ENCODE measurements at regions not wholly inside any gene's neighbourhood (a gene's known extent, or its start where the extent isn't known, plus 50 kb on each side); places are given as distances from the start of the nearest gene placed in this dataset.
A peak's percentile ranks its signal among the peaks of the same experiment; 100 is the strongest.

DNA sequence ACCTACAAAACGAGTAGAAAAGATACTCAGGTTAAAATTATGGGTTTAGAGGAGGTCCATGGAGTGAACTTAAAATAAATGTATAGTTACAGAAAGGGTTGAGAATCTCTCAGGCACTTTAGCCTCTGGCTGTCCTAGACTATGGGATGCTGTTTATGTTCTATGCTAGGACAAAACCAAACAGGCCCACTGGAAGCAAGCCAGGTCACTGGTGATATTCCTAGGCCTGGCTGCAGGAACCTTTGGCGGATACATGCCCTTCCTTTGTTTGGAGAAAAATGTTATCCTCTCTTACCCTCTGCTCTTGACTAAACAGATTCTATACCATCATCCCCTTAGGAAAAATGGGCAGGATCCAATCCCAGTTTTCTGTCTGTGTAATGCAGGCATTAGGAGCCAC lies 90.7 kb upstream of the DUSP10 start:
- Histone ChIP-seq H3K9ac (ENCODE audit: insufficient read depth in 1 of 2, low read length in 2 of 2) (no peak overlapping the region), H3K4me1 (ENCODE audit: control insufficient read depth in 5 of 5, insufficient read depth in 5 of 5, low read length in 5 of 5) (peaks cover 0 to 20% (median 1%) of the 10 kb centered on the region in 5 donors), H3K36me3 (ENCODE audit: control insufficient read depth in 4 of 4, insufficient read depth in 4 of 4, low read length in 4 of 4) (no peaks in the 10 kb centered on the region), H3K9me3 (ENCODE audit: control insufficient read depth in 4 of 4, insufficient read depth in 3 of 4, low read length in 3 of 4) (no peaks in the 10 kb centered on the region), H3K27ac (ENCODE audit: low read depth in 1 of 2, low read length in 1 of 2) (no peak overlapping the region), H3K27me3 (ENCODE audit: control insufficient read depth in 3 of 3, insufficient read depth in 3 of 3, low read length in 2 of 3) (no peaks in the 10 kb centered on the region), H3K4me3 (no peak overlapping the region)
- DNase-seq (peak; percentile 32 to 80 (median 59)), ATAC-seq (ENCODE audit: insufficient read depth, low FRiP score) (no peak)
- TF ChIP-seq, protein P1, sequence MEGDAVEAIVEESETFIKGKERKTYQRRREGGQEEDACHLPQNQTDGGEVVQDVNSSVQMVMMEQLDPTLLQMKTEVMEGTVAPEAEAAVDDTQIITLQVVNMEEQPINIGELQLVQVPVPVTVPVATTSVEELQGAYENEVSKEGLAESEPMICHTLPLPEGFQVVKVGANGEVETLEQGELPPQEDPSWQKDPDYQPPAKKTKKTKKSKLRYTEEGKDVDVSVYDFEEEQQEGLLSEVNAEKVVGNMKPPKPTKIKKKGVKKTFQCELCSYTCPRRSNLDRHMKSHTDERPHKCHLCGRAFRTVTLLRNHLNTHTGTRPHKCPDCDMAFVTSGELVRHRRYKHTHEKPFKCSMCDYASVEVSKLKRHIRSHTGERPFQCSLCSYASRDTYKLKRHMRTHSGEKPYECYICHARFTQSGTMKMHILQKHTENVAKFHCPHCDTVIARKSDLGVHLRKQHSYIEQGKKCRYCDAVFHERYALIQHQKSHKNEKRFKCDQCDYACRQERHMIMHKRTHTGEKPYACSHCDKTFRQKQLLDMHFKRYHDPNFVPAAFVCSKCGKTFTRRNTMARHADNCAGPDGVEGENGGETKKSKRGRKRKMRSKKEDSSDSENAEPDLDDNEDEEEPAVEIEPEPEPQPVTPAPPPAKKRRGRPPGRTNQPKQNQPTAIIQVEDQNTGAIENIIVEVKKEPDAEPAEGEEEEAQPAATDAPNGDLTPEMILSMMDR (IDR thresholded peaks at IDR 0.05; ENCODE audit: control extremely low read depth, extremely low read depth): no peak
- 62 to 85% methylated on average over 2 of the region's 2 CpGs for WGBS, 2 donors

DNA sequence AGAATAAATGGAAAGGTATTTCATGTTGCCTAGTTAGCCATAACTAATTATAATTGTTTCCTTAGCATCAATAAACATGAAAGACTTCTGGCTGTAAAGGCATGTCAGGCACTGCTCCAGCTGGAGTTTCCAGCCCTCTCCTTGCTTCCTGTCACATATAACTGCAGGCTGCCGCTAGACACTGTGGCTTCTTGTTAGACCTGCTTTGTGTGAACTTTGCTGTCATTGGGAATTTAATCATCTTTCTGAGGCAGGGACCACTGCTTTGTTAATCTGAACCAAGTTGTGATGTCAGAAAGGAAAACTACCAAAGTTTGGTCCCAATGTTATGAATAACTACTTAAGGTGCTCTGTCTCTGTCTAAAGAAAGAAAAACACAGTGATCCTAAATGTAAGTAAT lies 90.3 kb upstream of the DUSP10 start:
- H3K27ac ChIP-seq (ENCODE audit: low read depth in 1 of 2, low read length in 1 of 2): no peak overlapping the region
- peaks cover 0 to 20% (median 1%) of the 10 kb centered on the region in 5 donors for H3K4me1 ChIP-seq (ENCODE audit: control insufficient read depth in 5 of 5, insufficient read depth in 5 of 5, low read length in 5 of 5)
- no peak overlapping the region for H3K9ac ChIP-seq (ENCODE audit: insufficient read depth in 1 of 2, low read length in 2 of 2)
- 62 to 64% methylated on average over 1 of the region's 1 CpG for WGBS, 2 donors
- H3K27me3 ChIP-seq (ENCODE audit: control insufficient read depth in 3 of 3, insufficient read depth in 3 of 3, low read length in 2 of 3): no peaks in the 10 kb centered on the region
- no peak for ATAC-seq (ENCODE audit: insufficient read depth, low FRiP score)
- no peaks in the 10 kb centered on the region for H3K9me3 ChIP-seq (ENCODE audit: control insufficient read depth in 4 of 4, insufficient read depth in 3 of 4, low read length in 3 of 4)
- H3K36me3 ChIP-seq (ENCODE audit: control insufficient read depth in 4 of 4, insufficient read depth in 4 of 4, low read length in 4 of 4): no peaks in the 10 kb centered on the region
- no peak overlapping the region for H3K4me3 ChIP-seq
- TF ChIP-seq, protein P1 (IDR thresholded peaks at IDR 0.05; ENCODE audit: control extremely low read depth, extremely low read depth): no peak
- DNase-seq: peak in 2 of 3 donors; percentile 47 to 51

DNA sequence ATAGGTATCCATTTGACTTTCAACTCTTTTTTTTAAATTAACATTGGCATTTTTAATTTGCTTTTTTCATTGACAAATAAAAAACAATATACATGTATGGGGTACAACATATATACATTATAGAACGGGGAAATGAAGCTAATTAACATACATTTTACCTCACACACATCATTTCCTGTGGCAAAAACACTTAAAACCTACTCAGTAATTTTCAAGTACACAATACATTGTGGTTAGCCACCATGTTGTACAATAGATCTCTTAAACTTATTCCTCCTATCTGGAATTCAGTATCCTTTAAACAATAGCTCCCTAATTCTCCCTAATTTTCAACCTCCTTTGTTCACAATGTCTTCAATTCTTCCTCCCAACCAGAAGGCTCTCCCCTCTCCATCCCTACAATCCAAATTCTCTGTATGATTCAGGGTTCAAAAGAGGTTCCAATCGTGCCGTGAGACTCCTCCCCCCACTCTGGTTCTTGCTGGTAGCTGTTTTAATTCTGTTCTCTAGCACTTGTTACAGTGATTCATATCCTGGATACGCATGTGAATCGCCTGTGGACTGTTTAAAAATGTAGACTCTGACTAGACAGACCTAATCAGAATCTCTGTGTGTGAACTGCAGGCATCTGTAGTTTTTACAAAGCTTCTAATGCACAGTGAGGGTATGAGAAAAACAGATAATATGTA lies 87.6 kb upstream of the DUSP10 start:
- H3K27me3 ChIP-seq (ENCODE audit: control insufficient read depth in 3 of 3, insufficient read depth in 3 of 3, low read length in 2 of 3): no peaks in the 10 kb centered on the region
- DNase-seq: no peak
- WGBS, 2 donors: 45 to 67% methylated on average over 5 of the region's 5 CpGs
- H3K36me3 ChIP-seq (ENCODE audit: control insufficient read depth in 4 of 4, insufficient read depth in 4 of 4, low read length in 4 of 4): no peaks in the 10 kb centered on the region
- peaks cover 0 to 2% (median 0%) of the 10 kb centered on the region in 4 donors for H3K9me3 ChIP-seq (ENCODE audit: control insufficient read depth in 4 of 4, insufficient read depth in 3 of 4, low read length in 3 of 4)
- H3K9ac ChIP-seq (ENCODE audit: insufficient read depth in 1 of 2, low read length in 2 of 2): no peak overlapping the region
- no peak for ATAC-seq (ENCODE audit: insufficient read depth, low FRiP score)
- TF ChIP-seq, protein P1 (IDR thresholded peaks at IDR 0.05; ENCODE audit: control extremely low read depth, extremely low read depth): no peak
- no peak overlapping the region for H3K4me3 ChIP-seq
- H3K27ac ChIP-seq (ENCODE audit: low read depth in 1 of 2, low read length in 1 of 2): no peak overlapping the region
- H3K4me1 ChIP-seq (ENCODE audit: control insufficient read depth in 5 of 5, insufficient read depth in 5 of 5, low read length in 5 of 5): peaks cover 0 to 10% (median under 1%) of the 10 kb centered on the region in 5 donors

DNA sequence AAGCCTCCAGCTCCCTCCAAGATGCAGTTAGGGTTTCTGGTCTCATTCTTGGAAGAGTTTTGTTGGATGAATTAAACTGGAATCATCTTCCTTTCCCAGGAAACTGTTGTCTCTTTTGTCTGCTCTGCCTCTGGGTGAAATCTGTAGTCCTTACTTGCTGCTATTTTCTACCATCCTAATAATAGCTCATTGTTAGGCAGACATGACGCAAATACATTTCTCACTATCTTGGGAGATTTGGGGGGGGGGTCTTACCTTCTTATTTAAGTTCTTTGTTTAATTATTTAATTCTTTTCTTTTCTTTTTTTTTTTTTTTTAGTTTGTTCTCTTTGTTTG lies 85.4 kb upstream of the DUSP10 start:
- Histone ChIP-seq H3K36me3 (ENCODE audit: control insufficient read depth in 4 of 4, insufficient read depth in 4 of 4, low read length in 4 of 4) (no peaks in the 10 kb centered on the region), H3K27me3 (ENCODE audit: control insufficient read depth in 3 of 3, insufficient read depth in 3 of 3, low read length in 2 of 3) (no peaks in the 10 kb centered on the region), H3K4me1 (ENCODE audit: control insufficient read depth in 5 of 5, insufficient read depth in 5 of 5, low read length in 5 of 5) (peaks cover 0 to 5% (median 0%) of the 10 kb centered on the region in 5 donors), H3K4me3 (no peak overlapping the region), H3K9ac (ENCODE audit: insufficient read depth in 1 of 2, low read length in 2 of 2) (no peak overlapping the region), H3K27ac (ENCODE audit: low read depth in 1 of 2, low read length in 1 of 2) (peak overlapping the region; percentile 12 to 44), H3K9me3 (ENCODE audit: control insufficient read depth in 4 of 4, insufficient read depth in 3 of 4, low read length in 3 of 4) (peaks cover 0 to 2% (median 0%) of the 10 kb centered on the region in 4 donors)
- DNase-seq (no peak), ATAC-seq (ENCODE audit: insufficient read depth, low FRiP score) (no peak)
- TF ChIP-seq, protein P1 (IDR thresholded peaks at IDR 0.05; ENCODE audit: control extremely low read depth, extremely low read depth): no peak
- 86 to 93% methylated on average over 1 of the region's 1 CpG for WGBS, 2 donors

Data from lung (tissue), 11 donors.